GM12878 (cell line): ENCODE measurements at regions not wholly inside any gene's neighbourhood (a gene's known extent, or its start where the extent isn't known, plus 50 kb on each side); places are given as distances from the start of the nearest gene placed in this dataset.

ENCODE experiments used
- BCL11A ChIP-seq: IDR thresholded peaks from 2 replicates; pipeline ENCODE4 v1.6.1; 2011; ENCODE audit warnings: low read depth, low read length
- CTCF ChIP-seq, 3 experiments: IDR thresholded peaks in 2 of 3; conservative IDR thresholded peaks in 1 of 3; 2 replicates each; pipeline ENCODE4 v1.5.1; 2011; ENCODE audit warnings: low read depth in 3 of 3, low read length in 3 of 3, mild to moderate bottlenecking in 3 of 3, control low read depth in 2 of 3, moderate library complexity in 2 of 3, inconsistent platforms in 1 of 3, mixed read lengths in 1 of 3; ENCODE audit not compliant: control insufficient read depth in 2 of 3, insufficient read depth in 1 of 3; ENCODE audit errors: extremely low read depth in 1 of 3
- ESRRA ChIP-seq: IDR thresholded peaks from 2 replicates; pipeline ENCODE4 v1.6.1; 2012; ENCODE audit warnings: mild to moderate bottlenecking, low read length, improper control_type of control experiment
- HDAC6 ChIP-seq: fragments of 200-600 bp; sonication (generic); IDR thresholded peaks from one replicate; pipeline ENCODE4 v1.8.0; 2017; ENCODE audit warnings: antibody characterized with exemption; ENCODE audit not compliant: unreplicated experiment
- KLF5 ChIP-seq: fragments of 450-650 bp; IDR thresholded peaks from 2 replicates; pipeline ENCODE4 v1.6.1; 2014; ENCODE audit warnings: mild to moderate bottlenecking; ENCODE audit not compliant: partially characterized antibody
- PBX3 ChIP-seq: IDR thresholded peaks from 2 replicates; pipeline ENCODE4 v1.6.1; 2011; ENCODE audit warnings: mild to moderate bottlenecking, low read depth, low read length, moderate library complexity; ENCODE audit not compliant: insufficient replicate concordance
- PKNOX1 ChIP-seq: fragments of 450-650 bp; IDR thresholded peaks from 2 replicates; pipeline ENCODE4 v1.6.1; 2016; ENCODE audit warnings: mild to moderate bottlenecking
- POLR2A ChIP-seq: IDR thresholded peaks from 2 replicates; pipeline ENCODE4 v1.6.1; 2011; ENCODE audit warnings: low read depth, mild to moderate bottlenecking, low read length
- SRF ChIP-seq, 2 experiments: IDR thresholded peaks; 2 replicates each; pipeline ENCODE4 v1.6.1; 2011; ENCODE audit warnings: low read depth in 2 of 2, low read length in 2 of 2, mild to moderate bottlenecking in 1 of 2, moderate library complexity in 1 of 2
- ZNF592 ChIP-seq: fragments of 450-650 bp; IDR thresholded peaks from 2 replicates; pipeline ENCODE4 v1.6.1; 2017; ENCODE audit warnings: mild to moderate bottlenecking, moderate library complexity

- TF ChIP-seq CTCF (IDR thresholded peaks at IDR 0.05 in 2 of 3, conservative IDR thresholded peaks at IDR 0.05 in 1 of 3; ENCODE audit: control insufficient read depth in 2 of 3, extremely low read depth in 1 of 3, insufficient read depth in 1 of 3, low read depth in 3 of 3, low read length in 3 of 3) (no peak), POLR2A (no peak), ESRRA (no peak), SRF (IDR thresholded peaks at IDR 0.05; ENCODE audit: low read depth in 2 of 2, low read length in 2 of 2) (no peak), PBX3 (no peak), ZNF592 (no peak), BCL11A (no peak), KLF5 (no peak), PKNOX1 (no peak), HDAC6 (no peak)
Measured at GRCh38 chr17:72594248-72594647, 473.4 kb downstream of the SOX9 start.
